Upper lobe of left lung (tissue), 4 donors: ENCODE measurements at regions not wholly inside any gene's neighbourhood (a gene's known extent, or its start where the extent isn't known, plus 50 kb on each side); places are given as distances from the start of the nearest gene placed in this dataset.

Experiments used
- EP300 ChIP-seq, 4 donors: sonication (generic); formaldehyde crosslinking; IDR thresholded peaks; one replicate each; pipeline ENCODE4 v1.5.1; 2017; ENCODE audit warnings: antibody characterized with exemption in 4 of 4, control low read depth in 2 of 4
- POLR2A ChIP-seq, 4 donors: fragments of 450-650 bp; IDR thresholded peaks; one replicate each; pipeline ENCODE4 v1.5.1; 2016 to 2017; ENCODE audit warnings: antibody characterized with exemption in 4 of 4, mild to moderate bottlenecking in 2 of 4
- POLR2AphosphoS5 ChIP-seq, 2 donors: sonication (generic); formaldehyde crosslinking; IDR thresholded peaks; one replicate each; pipeline ENCODE4 v1.5.1; 2017; ENCODE audit warnings: antibody characterized with exemption in 2 of 2
- TF ChIP-seq, protein P1 (sequence below), 6 experiments: fragments of 450-650 bp in 4 of 6; fragments of 200-600 bp in 2 of 6; sonication (generic) in 2 of 6; IDR thresholded peaks; one replicate each; pipeline ENCODE4 v1.5.1; 2016 to 2019; ENCODE audit warnings: antibody characterized with exemption in 6 of 6

GRCh38 chr16:64253525-64253924, 868.3 kb downstream of the CDH11 start:
- TF ChIP-seq EP300 (IDR thresholded peaks at IDR 0.05) (no peak), POLR2A (IDR thresholded peaks at IDR 0.05) (no peak), POLR2AphosphoS5 (IDR thresholded peaks at IDR 0.05) (no peak)
- TF ChIP-seq, protein P1, sequence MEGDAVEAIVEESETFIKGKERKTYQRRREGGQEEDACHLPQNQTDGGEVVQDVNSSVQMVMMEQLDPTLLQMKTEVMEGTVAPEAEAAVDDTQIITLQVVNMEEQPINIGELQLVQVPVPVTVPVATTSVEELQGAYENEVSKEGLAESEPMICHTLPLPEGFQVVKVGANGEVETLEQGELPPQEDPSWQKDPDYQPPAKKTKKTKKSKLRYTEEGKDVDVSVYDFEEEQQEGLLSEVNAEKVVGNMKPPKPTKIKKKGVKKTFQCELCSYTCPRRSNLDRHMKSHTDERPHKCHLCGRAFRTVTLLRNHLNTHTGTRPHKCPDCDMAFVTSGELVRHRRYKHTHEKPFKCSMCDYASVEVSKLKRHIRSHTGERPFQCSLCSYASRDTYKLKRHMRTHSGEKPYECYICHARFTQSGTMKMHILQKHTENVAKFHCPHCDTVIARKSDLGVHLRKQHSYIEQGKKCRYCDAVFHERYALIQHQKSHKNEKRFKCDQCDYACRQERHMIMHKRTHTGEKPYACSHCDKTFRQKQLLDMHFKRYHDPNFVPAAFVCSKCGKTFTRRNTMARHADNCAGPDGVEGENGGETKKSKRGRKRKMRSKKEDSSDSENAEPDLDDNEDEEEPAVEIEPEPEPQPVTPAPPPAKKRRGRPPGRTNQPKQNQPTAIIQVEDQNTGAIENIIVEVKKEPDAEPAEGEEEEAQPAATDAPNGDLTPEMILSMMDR (IDR thresholded peaks at IDR 0.05), result no peak
